HepG2 (cell line): ENCODE measurements at regions not wholly inside any gene's neighbourhood (a gene's known extent, or its start where the extent isn't known, plus 50 kb on each side); places are given as distances from the start of the nearest gene placed in this dataset.

Experiments
- CEBPB ChIP-seq: IDR thresholded peaks from 2 replicates; pipeline ENCODE4 v1.6.1; 2011; ENCODE audit warnings: low read depth, low read length, improper control_type of control experiment, borderline replicate concordance
- CHCHD3 ChIP-seq: sonication (generic); formaldehyde crosslinking; IDR thresholded peaks from 2 replicates; pipeline ENCODE4 v1.8.0; 2022; ENCODE audit warnings: mild to moderate bottlenecking, missing genetic modification reagents, moderate library complexity
- HIC2 ChIP-seq: sonication (generic); formaldehyde crosslinking; IDR thresholded peaks from 2 replicates; pipeline ENCODE4 v1.9.0; 2022; ENCODE audit warnings: low read depth, missing genetic modification reagents
- HNF4G ChIP-seq, 2 experiments: sonication (generic) in 1 of 2; formaldehyde crosslinking in 1 of 2; IDR thresholded peaks; 2 replicates each; pipeline versions ENCODE4 v1.4.0 to v1.6.1; 2011 to 2020; ENCODE audit warnings: borderline replicate concordance in 2 of 2, low read depth in 2 of 2, mild to moderate bottlenecking in 2 of 2, low read length in 1 of 2, missing genetic modification reagents in 1 of 2, moderate library complexity in 1 of 2
- MIER2 ChIP-seq: IDR thresholded peaks from 2 replicates; pipeline ENCODE4 v1.6.1; 2016; ENCODE audit warnings: missing biosample characterization, missing genetic modification reagents
- NFIC ChIP-seq: IDR thresholded peaks from 2 replicates; pipeline ENCODE4 v1.6.1; 2012; ENCODE audit warnings: mild to moderate bottlenecking, low read length, inconsistent platforms
- REPIN1 ChIP-seq: sonication (generic); formaldehyde crosslinking; IDR thresholded peaks from 2 replicates; pipeline ENCODE4 v1.8.0; 2022; ENCODE audit warnings: missing genetic modification reagents, low read depth, mild to moderate bottlenecking, borderline replicate concordance
- RXRB ChIP-seq: IDR thresholded peaks from 2 replicates; pipeline ENCODE4 v1.6.1; 2016; ENCODE audit warnings: borderline replicate concordance, missing genetic modification reagents, missing compliant biosample characterization
- ZNF430 ChIP-seq: sonication (generic); formaldehyde crosslinking; IDR thresholded peaks from 2 replicates; pipeline ENCODE4 v1.9.0; 2021; ENCODE audit warnings: mild to moderate bottlenecking, missing genetic modification reagents
- ZNF468 ChIP-seq: sonication (generic); formaldehyde crosslinking; IDR thresholded peaks from 2 replicates; pipeline ENCODE4 v1.8.0; 2022; ENCODE audit warnings: mild to moderate bottlenecking, moderate library complexity, missing genetic modification reagents
- ZNF720 ChIP-seq: sonication (generic); formaldehyde crosslinking; IDR thresholded peaks from 2 replicates; pipeline ENCODE4 v1.4.0; 2020; ENCODE audit warnings: missing genetic modification reagents
- ZNF777 ChIP-seq: sonication (generic); formaldehyde crosslinking; IDR thresholded peaks from 2 replicates; pipeline ENCODE4 v1.4.0; 2020; ENCODE audit warnings: missing genetic modification reagents
- TF ChIP-seq, protein P1 (sequence below): sonication (generic); formaldehyde crosslinking; IDR thresholded peaks from 2 replicates; pipeline ENCODE4 v1.4.0; 2020; ENCODE audit warnings: mild to moderate bottlenecking, missing genetic modification reagents
- TF ChIP-seq, protein P2 (sequence below): sonication (generic); formaldehyde crosslinking; conservative IDR thresholded peaks from 2 replicates; pipeline ENCODE4 v1.4.0; 2020; ENCODE audit warnings: missing genetic modification reagents
- TF ChIP-seq, protein P3 (sequence below): sonication (generic); formaldehyde crosslinking; IDR thresholded peaks from 2 replicates; pipeline ENCODE4 v1.5.1; 2020; ENCODE audit warnings: mild to moderate bottlenecking, missing genetic modification reagents

GRCh38 chr6:26158076-26158580 is 70.9 kb downstream of the HFE start (continued):
- TF ChIP-seq ZNF430 = no peak; the same call in 1 of the 2 replicates
- TF ChIP-seq HIC2 (CRISPR knock-in tag) = peak; percentile 50; the same call in 1 of the 2 replicates
- peak; percentile 35 for TF ChIP-seq MIER2 (CRISPR knock-in tag)
- TF ChIP-seq CHCHD3 (CRISPR knock-in tag) = no peak
- 0 out of 2 replicates have a peak, but pooled peaks have one; percentile 58 for TF ChIP-seq REPIN1 (CRISPR knock-in tag)
- TF ChIP-seq HNF4G (IDR thresholded peaks at IDR 0.05; ENCODE audit: borderline replicate concordance, low read depth, low read length) = no peak
- TF ChIP-seq HNF4G (CRISPR knock-in tag; IDR thresholded peaks at IDR 0.05; ENCODE audit: borderline replicate concordance, low read depth) = 0 out of 2 replicates have a peak, but pooled peaks have one; percentile 34
- TF ChIP-seq, protein P1, sequence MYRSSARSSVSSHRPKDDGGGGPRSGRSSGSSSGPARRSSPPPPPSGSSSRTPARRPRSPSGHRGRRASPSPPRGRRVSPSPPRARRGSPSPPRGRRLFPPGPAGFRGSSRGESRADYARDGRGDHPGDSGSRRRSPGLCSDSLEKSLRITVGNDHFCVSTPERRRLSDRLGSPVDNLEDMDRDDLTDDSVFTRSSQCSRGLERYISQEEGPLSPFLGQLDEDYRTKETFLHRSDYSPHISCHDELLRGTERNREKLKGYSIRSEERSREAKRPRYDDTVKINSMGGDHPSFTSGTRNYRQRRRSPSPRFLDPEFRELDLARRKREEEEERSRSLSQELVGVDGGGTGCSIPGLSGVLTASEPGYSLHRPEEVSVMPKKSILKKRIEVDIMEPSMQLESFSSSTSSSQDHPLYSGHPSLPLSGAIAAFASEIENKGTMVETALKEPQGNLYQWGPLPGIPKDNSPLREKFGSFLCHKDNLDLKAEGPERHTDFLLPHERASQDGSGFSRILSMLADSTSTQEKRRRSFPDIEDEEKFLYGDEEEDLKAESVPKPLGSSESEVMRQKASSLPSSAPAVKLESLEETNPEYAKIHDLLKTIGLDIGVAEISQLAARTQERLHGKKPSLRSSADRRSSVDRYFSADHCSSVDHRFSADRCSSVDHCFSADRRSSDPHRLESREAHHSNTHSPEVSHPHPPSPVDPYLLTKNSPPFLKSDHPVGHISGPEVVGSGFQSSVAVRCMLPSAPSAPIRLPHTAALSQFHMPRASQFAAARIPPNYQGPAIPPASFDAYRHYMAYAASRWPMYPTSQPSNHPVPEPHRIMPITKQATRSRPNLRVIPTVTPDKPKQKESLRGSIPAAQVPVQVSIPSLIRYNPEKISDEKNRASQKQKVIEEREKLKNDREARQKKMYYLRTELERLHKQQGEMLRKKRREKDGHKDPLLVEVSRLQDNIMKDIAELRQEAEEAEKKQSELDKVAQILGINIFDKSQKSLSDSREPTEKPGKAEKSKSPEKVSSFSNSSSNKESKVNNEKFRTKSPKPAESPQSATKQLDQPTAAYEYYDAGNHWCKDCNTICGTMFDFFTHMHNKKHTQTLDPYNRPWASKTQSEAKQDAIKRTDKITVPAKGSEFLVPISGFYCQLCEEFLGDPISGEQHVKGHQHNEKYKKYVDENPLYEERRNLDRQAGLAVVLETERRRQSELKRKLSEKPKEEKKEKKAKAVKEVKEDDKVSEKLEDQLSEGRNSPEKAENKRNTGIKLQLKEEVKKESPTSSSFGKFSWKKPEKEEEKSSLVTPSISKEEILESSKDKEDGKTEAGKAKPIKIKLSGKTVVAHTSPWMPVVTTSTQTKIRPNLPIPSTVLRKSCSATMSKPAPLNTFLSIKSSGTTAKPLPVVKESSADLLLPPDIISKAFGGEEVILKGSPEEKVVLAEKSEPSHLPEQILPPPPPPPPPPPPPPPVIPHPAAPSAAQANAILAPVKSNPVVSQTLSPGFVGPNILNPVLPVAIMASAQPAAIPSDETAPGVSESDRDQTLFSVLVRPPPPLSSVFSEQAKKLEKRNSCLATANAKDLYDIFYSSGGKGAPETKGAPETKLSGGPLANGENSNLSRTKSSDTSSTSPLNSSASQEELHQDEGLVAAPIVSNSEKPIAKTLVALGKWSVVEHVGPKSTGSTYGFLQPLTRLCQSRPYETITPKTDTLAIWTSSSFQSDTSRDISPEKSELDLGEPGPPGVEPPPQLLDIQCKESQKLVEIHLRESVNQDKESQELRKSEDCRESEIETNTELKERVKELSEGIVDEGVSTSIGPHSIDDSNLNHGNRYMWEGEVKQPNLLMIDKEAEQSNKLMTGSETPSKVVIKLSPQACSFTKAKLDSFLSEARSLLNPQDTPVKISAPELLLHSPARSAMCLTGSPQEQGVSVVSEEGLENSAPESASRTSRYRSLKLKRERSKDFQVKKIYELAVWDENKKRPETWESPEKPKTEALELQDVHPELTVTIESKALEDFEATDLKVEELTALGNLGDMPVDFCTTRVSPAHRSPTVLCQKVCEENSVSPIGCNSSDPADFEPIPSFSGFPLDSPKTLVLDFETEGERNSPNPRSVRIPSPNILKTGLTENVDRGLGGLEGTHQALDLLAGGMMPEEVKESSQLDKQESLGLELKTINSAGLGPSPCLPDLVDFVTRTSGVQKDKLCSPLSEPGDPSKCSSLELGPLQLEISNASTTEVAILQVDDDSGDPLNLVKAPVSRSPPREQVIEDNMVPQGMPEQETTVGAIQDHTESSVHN (CRISPR knock-in tag) = no peak
- TF ChIP-seq NFIC = no peak; the same call in 1 of the 2 replicates
- TF ChIP-seq, protein P2, sequence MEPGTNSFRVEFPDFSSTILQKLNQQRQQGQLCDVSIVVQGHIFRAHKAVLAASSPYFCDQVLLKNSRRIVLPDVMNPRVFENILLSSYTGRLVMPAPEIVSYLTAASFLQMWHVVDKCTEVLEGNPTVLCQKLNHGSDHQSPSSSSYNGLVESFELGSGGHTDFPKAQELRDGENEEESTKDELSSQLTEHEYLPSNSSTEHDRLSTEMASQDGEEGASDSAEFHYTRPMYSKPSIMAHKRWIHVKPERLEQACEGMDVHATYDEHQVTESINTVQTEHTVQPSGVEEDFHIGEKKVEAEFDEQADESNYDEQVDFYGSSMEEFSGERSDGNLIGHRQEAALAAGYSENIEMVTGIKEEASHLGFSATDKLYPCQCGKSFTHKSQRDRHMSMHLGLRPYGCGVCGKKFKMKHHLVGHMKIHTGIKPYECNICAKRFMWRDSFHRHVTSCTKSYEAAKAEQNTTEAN (CRISPR knock-in tag) = no peak
- TF ChIP-seq ZNF720 = peak; percentile 87; the same call in 1 of the 2 replicates
- no peak; the same call in 1 of the 2 replicates for TF ChIP-seq ZNF777 (CRISPR knock-in tag)
- TF ChIP-seq CEBPB = no peak
- TF ChIP-seq, protein P3, sequence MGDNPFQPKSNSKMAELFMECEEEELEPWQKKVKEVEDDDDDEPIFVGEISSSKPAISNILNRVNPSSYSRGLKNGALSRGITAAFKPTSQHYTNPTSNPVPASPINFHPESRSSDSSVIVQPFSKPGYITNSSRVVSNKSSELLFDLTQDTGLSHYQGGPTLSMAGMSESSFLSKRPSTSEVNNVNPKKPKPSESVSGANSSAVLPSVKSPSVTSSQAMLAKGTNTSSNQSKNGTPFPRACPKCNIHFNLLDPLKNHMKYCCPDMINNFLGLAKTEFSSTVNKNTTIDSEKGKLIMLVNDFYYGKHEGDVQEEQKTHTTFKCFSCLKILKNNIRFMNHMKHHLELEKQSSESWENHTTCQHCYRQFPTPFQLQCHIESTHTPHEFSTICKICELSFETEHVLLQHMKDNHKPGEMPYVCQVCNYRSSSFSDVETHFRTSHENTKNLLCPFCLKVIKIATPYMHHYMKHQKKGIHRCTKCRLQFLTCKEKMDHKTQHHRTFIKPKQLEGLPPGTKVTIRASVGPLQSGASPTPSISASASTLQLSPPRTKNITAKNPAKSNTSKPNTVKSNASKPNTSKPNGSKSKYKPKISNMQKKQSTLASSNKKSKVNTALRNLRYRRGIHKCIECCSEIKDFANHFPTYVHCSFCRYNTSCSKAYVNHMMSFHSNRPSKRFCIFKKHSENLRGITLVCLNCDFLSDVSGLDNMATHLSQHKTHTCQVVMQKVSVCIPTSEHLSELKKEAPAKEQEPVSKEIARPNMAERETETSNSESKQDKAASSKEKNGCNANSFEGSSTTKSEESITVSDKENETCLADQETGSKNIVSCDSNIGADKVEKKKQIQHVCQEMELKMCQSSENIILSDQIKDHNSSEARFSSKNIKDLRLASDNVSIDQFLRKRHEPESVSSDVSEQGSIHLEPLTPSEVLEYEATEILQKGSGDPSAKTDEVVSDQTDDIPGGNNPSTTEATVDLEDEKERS (CRISPR knock-in tag) = peak; percentile 91; the same call in 1 of the 2 replicates
- no peak for TF ChIP-seq ZNF468 (CRISPR knock-in tag)
- TF ChIP-seq RXRB (CRISPR knock-in tag) = peak; percentile 73
